HG03469 (cell line): ENCODE measurements at regions not wholly inside any gene's neighbourhood (a gene's known extent, or its start where the extent isn't known, plus 50 kb on each side); places are given as distances from the start of the nearest gene placed in this dataset.

Experiments used
- ATAC-seq: cut with Tn5 transposase; IDR thresholded peaks from one replicate; pipeline ENCODE4 v1.9.1; 2021; ENCODE audit warnings: mild to moderate bottlenecking, moderate library complexity, moderate number of reproducible peaks; ENCODE audit not compliant: unreplicated experiment

GRCh38 chr2:216808805-216809425 is 50.9 kb downstream of the TNP1 start:
- no peak for ATAC-seq

DNA sequence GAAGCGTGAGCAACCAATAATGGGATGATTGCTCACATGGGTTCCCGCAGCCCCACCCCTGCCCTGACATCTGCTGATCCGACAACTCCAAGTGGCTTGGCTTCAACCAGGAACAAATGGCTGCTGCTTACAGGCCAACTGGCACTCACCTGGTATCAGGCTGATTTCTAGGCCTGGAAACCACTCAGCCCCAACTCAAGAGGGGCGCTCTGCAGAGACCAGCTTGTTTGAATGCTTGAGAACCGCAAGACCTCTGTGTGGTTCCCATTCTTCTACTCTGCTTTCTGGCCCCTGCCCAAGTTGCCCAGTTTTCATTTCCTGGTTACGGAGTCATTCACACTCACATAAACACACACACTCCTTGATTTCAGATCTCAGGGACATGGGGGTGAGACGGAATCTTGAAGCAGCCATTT is 52.0 kb downstream of the TNP1 start:
- ATAC-seq: no peak

DNA sequence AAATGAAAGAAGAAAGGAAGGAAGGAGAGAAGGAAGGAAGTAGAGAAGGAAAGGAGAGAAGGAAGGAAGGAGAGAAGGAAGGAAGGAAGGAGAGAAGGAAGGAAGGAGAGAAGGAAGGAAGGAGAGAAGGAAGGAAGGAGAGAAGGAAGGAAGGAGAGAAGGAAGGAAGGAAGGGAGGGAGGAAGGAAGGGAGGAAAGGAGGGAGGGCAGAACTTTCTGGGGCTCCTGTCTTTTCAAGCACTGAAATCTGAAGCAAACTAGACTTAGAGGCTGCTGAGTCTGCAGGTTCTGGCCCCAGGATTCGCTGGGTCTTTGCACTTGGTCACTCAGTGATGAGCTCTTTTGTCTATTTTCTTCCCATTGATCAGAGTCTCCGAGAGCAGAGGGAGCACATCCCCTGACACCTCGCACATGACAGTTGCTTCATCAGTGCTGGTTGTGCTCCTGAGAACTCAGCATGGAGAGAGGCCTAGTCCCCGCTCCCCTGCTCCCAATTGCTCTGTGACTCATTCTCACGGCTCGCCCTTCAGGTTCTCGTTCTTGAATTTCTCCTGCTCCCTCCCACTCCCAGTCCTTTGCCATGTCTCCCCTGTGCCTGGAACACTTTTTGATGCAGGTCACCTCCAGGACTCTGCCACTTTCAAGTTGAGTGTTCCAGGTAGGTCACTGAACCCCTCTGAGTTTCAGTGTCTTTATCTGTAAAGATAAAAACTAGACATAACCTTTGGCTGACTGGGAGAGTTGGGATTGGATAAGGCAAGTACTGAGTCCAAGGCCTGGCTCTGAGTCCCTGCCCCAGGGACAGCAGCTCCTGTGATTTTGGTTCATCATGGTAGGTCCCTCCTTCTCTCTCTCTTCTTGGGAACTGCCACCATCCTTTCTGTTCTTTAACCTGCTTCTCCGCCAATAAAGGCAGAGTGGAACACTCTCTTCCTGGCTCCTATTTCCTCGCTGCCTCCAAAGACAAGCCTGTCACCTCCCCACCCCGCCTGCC is 55.2 kb downstream of the TNP1 start:
- no peak for ATAC-seq

DNA sequence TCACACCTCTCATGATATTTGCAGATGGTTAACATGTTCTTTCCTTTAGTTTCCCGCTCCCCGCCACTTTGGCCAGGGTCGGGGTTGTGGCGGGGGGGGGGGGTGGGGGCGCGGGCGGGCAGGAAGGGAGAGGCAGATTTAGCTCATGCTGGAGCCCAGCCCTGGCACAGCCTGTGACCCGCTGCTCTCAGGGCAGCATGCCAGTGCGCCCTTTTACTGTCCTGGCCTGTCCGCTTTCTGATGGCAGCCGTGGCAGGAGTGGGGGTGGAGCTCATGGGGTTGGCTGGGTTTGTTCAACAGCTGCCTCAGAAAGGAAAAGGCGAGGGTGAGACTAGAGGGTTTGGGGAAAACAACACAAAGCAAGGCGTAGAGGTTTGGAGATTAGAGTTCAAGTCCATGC is 56.1 kb downstream of the TNP1 start:
- ATAC-seq: no peak

- ATAC-seq: no peak
Observed at GRCh38 chr2:216802516-216803215, 57.2 kb downstream of the TNP1 start.

- no peak for ATAC-seq
Observed at GRCh38 chr2:216800836-216801235, 59.0 kb downstream of the TNP1 start.

GRCh38 chr2:216799873-216800431 is 59.9 kb downstream of the TNP1 start:
- no peak for ATAC-seq

GRCh38 chr2:216796115-216796840 is 63.6 kb downstream of the TNP1 start:
- ATAC-seq: no peak

GRCh38 chr2:216793386-216793785 is 66.5 kb downstream of the TNP1 start:
- ATAC-seq: no peak

DNA sequence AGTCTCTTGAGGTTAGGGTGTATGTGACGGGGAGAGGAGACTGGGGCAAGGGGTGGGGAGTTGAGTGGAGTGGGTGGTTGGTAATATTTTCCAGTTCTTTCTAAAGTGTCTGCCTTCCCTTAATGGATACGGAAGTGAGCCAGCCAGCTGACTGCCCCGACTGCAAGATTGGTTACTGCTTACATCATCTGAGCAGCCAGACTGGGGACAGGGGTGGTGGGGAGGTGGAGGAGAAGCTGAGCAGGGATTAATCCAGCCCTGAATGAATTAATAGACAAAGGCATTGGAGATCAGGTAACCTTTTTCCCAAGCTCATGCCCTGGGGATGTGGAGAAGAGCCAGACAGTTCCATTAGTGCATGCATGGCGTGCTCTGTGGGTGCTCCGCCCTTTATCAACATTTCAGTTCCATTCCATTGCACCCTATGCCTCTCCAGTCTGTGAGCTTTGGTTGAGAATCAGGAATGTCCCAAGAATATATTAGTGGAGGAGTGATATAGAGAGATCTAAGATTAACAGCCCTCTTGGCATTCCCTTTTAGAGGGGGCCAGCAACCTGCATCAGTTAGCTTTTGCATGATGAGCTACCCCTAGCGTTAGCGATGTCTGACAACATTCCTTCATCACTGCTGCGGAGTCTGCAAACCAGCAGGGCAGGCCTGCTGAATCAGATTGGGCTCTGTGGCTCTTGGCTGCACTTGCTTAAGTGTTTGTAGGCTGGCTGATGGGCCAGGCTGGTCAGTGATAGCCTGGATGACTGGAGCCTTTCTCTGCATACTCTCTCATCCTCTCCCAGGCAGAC is 67.4 kb downstream of the TNP1 start:
- no peak for ATAC-seq

DNA sequence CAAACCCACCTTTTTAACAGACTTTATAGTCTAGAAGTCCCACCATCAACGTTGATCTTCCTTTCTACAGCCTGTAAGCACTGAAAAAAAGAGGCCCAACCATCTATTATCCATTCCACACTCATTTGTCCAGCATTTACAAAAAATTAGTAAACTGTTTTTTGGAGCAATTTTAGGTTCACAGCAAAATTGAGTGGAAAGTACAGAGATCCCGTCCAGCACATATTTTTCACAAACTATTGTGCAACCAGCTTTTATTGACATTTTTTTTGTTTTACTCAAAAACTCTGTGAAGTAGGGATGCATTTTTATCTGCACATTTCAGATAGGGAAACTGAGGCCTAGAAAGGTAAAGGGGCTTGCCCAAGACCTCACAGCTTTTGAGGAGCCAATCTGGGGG is 68.6 kb downstream of the TNP1 start:
- no peak for ATAC-seq

DNA sequence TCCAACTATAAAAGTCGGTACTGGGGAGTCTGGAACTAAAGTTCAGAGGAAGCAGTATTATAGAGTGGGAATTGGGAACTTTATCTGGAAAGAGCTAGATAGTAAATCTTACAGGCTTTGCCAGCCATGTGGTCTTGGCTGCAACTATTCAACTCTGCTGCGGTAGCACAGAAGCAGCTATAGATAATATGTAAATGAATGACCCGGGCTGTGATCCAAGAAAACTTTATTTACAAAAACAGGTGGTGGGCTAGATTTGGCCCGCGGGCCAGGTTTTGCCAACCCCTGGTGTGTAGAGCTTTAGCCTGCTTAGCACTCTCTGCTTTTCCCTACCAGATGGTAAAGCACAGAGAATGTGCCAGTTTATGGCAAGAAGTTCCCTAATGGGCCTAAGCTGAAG is 70.8 kb downstream of the TNP1 start:
- no peak for ATAC-seq

DNA sequence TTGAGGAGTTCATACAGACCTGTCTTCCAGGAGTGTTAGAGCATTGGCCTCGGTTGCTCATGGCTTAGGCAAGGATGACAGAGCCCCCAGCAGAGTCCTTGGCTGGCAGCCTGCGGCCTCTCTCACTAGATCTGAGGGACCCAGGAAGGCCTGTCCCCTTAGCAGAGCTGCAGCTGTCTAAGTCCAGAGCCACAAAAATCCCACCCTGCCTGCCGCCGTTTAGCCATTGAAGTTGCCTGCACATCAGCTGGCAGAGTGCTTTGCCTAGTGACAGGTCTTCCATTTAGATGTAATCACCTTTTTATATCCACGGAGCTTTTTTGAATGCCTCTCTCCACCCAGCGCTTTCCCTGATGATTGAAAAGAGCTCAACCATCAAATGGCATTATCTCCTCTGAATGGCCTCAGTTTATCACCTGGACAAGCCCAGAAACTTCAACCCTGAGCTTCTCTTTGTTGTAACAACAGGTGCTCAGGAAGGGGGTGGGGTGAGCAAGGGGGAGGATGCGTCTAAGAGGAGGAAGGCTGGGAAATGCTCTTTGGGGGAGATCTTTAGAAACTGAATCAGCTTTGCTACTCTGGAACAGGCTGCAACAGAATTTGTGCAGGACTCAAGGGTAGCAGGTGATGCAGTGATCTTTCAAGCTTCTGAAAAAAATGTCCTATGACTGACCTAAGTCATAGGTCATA is 71.9 kb downstream of the TNP1 start:
- no peak for ATAC-seq

- no peak for ATAC-seq
Observed at GRCh38 chr2:216786676-216787075, 73.2 kb downstream of the TNP1 start.

GRCh38 chr2:216784456-216784855 is 75.4 kb downstream of the TNP1 start:
- no peak for ATAC-seq

- no peak for ATAC-seq
Observed at GRCh38 chr2:216781709-216782108, 78.2 kb downstream of the TNP1 start.

GRCh38 chr2:216780843-216781242 is 79.0 kb downstream of the TNP1 start:
- no peak for ATAC-seq

DNA sequence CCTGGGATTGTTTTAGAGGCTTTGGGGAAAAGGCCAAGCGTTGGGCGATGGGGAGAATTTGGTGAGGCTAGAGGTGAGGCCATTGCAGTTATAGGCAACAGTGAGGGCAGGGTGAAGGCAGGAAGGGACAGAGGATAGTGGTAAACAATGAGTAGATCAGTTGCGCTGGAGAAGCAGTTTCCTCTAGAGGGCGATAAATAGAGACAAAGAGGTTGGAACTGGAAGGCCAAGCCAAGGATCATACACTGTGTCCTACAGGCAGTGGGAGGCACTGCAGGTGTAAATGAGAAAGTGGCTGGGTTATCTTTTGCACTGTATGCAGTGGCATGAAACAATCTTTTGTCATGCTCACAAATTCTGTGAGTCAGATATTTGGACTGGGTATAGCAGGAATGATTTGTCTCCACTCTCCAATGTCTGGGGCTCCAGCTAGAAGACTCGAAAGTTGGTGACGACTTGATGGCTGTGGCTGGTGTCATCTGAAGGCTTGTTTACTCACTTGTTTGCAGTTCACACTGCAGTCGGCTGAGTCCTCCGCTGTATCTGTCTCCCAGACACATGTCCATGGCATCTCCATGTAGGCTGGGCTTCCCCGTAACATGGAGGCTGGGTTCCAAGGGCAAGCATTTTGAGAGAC is 82.1 kb downstream of the TNP1 start:
- ATAC-seq: peak; percentile 98
